ENCODE measurements at regions not wholly inside any gene's neighbourhood (a gene's known extent, or its start where the extent isn't known, plus 50 kb on each side); places are given as distances from the start of the nearest gene placed in this dataset.
"Not testable (repeated sequence)": the region's sequence is repeated elsewhere in the genome, so short reads cannot be mapped to it uniquely, and the experiment has no call there.

- no peak for DNase-seq
These were observed 96.0 kb downstream of the RASGEF1B start for GRCh38 chr4:81375745-81376144.

GRCh38 chr4:81369886-81370285 is 101.8 kb downstream of the RASGEF1B start:
- no peak for DNase-seq

- peak; percentile 22 for DNase-seq
These were observed 104.9 kb downstream of the RASGEF1B start for GRCh38 chr4:81366779-81367178.

GRCh38 chr4:81360737-81361136 is 111.0 kb downstream of the RASGEF1B start:
- no peak for DNase-seq

GRCh38 chr4:81359207-81359606 is 112.5 kb downstream of the RASGEF1B start:
- no peak for DNase-seq

GRCh38 chr4:81358154-81358553 is 113.6 kb downstream of the RASGEF1B start:
- no peak for DNase-seq

GRCh38 chr4:81356621-81357020 is 115.1 kb downstream of the RASGEF1B start:
- DNase-seq: no peak

- no peak for DNase-seq
These were observed 116.6 kb downstream of the RASGEF1B start for GRCh38 chr4:81355136-81355535.

GRCh38 chr4:81353861-81354260 is 117.8 kb downstream of the RASGEF1B start:
- no peak for DNase-seq

GRCh38 chr4:81352446-81352835 is 119.3 kb downstream of the RASGEF1B start:
- DNase-seq: no peak

GRCh38 chr4:81351654-81352445 is 119.9 kb downstream of the RASGEF1B start:
- DNase-seq: peak; percentile 72

- no peak for DNase-seq
These were observed 121.7 kb downstream of the RASGEF1B start for GRCh38 chr4:81350040-81350439.

- no peak for DNase-seq
These were observed 123.0 kb downstream of the RASGEF1B start for GRCh38 chr4:81348778-81349094.

GRCh38 chr4:81348086-81348777 is 123.5 kb downstream of the RASGEF1B start:
- DNase-seq: no peak

GRCh38 chr4:81346719-81347118 is 125.0 kb downstream of the RASGEF1B start:
- DNase-seq: no peak

- DNase-seq: no peak
These were observed 128.2 kb downstream of the RASGEF1B start for GRCh38 chr4:81343536-81343935.

- DNase-seq: no peak
These were observed 128.0 kb upstream of the PRKG2 start for GRCh38 chr4:81343046-81343445.

- DNase-seq: no peak
These were observed 122.2 kb upstream of the PRKG2 start for GRCh38 chr4:81337211-81337610.

- no peak for DNase-seq
These were observed 120.3 kb upstream of the PRKG2 start for GRCh38 chr4:81335122-81335912.

- DNase-seq: no peak
These were observed 115.0 kb upstream of the PRKG2 start for GRCh38 chr4:81330018-81330417.

GRCh38 chr4:81326581-81326980 is 111.6 kb upstream of the PRKG2 start:
- no peak for DNase-seq

- DNase-seq: not testable (repeated sequence)
These were observed 109.6 kb upstream of the PRKG2 start for GRCh38 chr4:81324594-81324993.

- no peak for DNase-seq
These were observed 104.6 kb upstream of the PRKG2 start for GRCh38 chr4:81319657-81320056.

Data from hindlimb muscle (tissue), 1 donor.